Motor neuron (in vitro differentiated cells): ENCODE measurements at regions not wholly inside any gene's neighbourhood (a gene's known extent, or its start where the extent isn't known, plus 50 kb on each side); places are given as distances from the start of the nearest gene placed in this dataset.
"Not testable (repeated sequence)": the region's sequence is repeated elsewhere in the genome, so short reads cannot be mapped to it uniquely, and the experiment has no call there.

Source experiments
- ATAC-seq, 8 experiments: fragments of 200-7000 bp; cut with Tn5 transposase; replicated peaks in 6 of 8; 2 replicates each; pipeline ENCODE4 v1.8.0; 2021; ENCODE audit warnings: mild to moderate bottlenecking in 8 of 8, moderate library complexity in 8 of 8
- H3K27ac ChIP-seq, 2 donors: fragments of 250-450 bp; sonication (Bioruptor Pico); 2 replicates each; pipeline ENCODE4 v1.9.0; 2021; ENCODE audit warnings: antibody characterized with exemption in 2 of 2, mild to moderate bottlenecking in 2 of 2, moderate library complexity in 1 of 2
- H3K4me1 ChIP-seq, 2 donors: fragments of 250-450 bp; sonication (Bioruptor Pico); replicated peaks in 1 of 2; 2 replicates each; pipeline ENCODE4 v1.6.1; 2021; ENCODE audit warnings: antibody characterized with exemption in 2 of 2, mild to moderate bottlenecking in 2 of 2, moderate library complexity in 1 of 2
- H3K4me3 ChIP-seq, 5 donors: fragments of 250-450 bp; sonication (Bioruptor Pico); 2 replicates each; pipeline ENCODE4 v1.9.0; 2021; ENCODE audit warnings: antibody characterized with exemption in 5 of 5, mild to moderate bottlenecking in 5 of 5, moderate library complexity in 4 of 5
- WGBS, 10 experiments: fragments of 450-650 bp; shearing (Covaris generic); methylation state at CpG; one replicate each; pipeline ENCODE4 v1.0.0; 2022; 5-methylcytosine and 5-hydroxymethylcytosine counted together
- in situ Hi-C, 9 experiments: fragments of 400-800 bp; cut with MboI; loops; one replicate each; pipeline ENCODE4 v1.15.0; 2021; ENCODE audit warnings: low sequenced_read_pairs in 9 of 9, low pct_unique_long_range_greater_than_20kb in 2 of 9; ENCODE audit not compliant: unreplicated experiment in 9 of 9

DNA sequence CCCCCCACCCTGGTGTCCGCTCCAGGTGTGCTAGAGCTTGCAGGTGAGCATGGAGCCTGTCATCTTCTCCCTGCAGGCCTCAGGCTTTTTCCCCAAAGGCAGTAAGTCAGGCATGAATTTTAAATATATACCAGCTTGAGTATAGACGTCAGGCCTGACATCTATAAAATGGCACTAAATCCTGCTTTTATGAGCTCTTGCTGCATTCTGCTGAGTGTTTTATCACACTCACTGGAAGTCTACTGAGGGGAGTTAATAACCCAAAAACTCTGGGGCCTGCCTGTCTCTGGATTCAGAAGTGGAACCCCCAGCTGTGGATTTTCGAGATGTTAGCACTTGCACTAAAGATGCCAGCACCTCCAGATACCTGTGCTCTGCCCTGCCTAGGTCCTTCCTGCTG, 133.4 kb upstream of the TOP1 start:
- in situ Hi-C loops: no loop called here
- WGBS, 10 experiments: 43 to 100% (median 100%) methylated on average over 1 of the region's 3 CpGs; no CpG with 5 or more reads in 7 of the 10 experiments
- H3K4me1 ChIP-seq: peaks cover 0 to 6% of the 10 kb centered on the region in 2 donors
- ATAC-seq: no peak
- no peak overlapping the region for H3K4me3 ChIP-seq
- no peak overlapping the region for H3K27ac ChIP-seq

DNA sequence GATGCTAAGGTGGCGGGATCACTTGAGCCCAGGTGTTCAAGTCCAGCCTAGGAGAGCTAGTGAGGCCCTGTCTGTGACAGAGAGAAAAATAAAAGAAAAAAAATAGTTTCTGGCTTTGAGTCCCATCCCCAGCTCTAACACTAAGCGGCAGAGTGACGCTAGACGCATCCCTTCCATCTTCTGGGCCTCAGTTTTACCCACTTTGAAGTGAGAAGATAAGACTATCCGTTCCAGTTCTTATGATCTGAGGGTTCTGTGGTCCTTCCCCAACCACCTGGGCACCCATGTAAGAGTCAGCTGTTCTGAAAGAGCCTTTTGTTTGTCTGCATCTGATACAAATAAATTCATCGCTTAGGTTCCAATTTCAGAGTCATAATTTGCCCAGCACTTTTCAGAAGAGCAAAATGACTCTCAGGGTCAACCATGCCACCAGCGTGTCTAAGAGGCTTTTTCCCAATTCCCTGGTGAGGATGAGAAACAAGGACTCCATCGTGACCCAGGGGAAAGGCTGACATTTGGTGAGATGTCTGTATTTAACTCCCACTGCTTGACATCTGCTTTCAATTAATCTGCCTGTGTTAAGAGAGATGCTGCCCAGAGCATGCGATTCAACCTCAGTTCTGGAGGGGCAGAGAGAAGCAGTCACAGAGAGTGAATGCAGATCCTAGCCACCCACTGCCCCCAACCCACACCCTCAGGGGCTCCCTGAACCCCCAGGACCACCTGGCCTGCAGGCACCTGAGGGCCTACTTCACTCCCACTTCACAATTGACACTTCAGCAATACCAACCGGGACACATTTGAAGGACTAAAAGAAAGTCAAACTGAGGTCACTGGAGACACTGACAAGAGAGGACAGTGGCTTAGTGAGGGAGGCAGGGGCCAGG, 131.6 kb upstream of the TOP1 start:
- ATAC-seq: peak in 3 of 8 experiments; percentile 66 to 70 (median 68)
- in situ Hi-C loops: no loop called here

DNA sequence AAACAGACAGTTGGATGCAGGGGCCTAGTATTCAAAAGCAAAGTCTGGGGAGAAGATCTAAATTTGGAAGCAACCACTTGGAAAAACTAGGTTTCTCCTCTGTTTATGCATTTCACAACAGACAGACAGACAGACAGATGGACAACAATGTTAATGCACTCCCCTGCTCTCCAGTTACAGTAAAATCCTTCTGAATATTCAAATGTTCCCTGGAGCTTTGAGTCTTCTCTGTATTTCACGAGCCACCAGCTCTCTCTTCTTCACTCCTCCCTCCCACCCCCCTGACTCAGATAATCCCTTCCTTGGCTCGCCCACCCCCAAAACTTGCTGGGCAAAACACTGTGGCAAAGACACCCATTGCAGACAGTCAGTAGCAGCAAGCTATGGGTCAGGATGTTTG, 129.3 kb upstream of the TOP1 start:
- in situ Hi-C loops: no loop called here
- Histone ChIP-seq H3K27ac (no peak overlapping the region), H3K4me1 (peaks cover 0 to 6% of the 10 kb centered on the region in 2 donors), H3K4me3 (no peak overlapping the region)
- ATAC-seq: peak in 3 of 8 experiments; percentile 86 to 96 (median 96)
- WGBS, 10 experiments: 17 to 57% methylated on average over 1 of the region's 2 CpGs; no CpG with 5 or more reads in 8 of the 10 experiments

More for the DNA sequence above, 131.6 kb upstream of the TOP1 start:
- 0 to 93% (median 80%) methylated on average over 1 to 7 of the region's 10 CpGs for WGBS, 10 experiments
- Histone ChIP-seq H3K4me3 (no peak overlapping the region), H3K4me1 (peaks cover 0 to 6% of the 10 kb centered on the region in 2 donors), H3K27ac (no peak overlapping the region)

DNA sequence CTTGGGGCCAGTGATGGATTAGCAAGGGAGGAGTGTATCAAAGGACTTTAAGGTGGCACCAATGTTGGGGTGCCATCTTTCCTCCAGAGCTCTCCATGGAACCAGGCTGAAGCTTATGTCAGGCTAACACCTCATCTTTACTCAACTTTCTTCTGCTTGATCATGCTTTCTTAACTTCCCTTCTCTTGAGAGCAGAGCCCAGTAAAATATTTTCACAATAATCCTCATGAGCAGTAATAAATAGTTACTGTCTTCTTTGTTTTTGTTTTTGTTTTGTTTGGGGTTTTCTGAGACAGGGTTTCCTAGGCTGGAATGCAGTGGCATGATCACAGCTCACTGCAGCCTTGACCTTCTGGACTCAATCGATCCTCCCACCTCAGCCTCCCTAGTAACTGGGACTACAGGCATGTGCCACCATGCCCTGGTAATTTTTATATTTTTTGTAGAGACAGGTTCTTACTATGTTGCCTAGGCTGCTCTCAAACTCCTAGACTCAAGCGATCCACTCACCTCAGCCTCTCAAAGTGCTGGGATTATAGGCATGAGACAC, 127.9 kb upstream of the TOP1 start:
- Histone ChIP-seq H3K4me1 (peaks cover 0 to 6% of the 10 kb centered on the region in 2 donors), H3K27ac (no peak overlapping the region), H3K4me3 (no peak overlapping the region)
- WGBS, 10 experiments: 14 to 100% (median 79%) methylated on average over 1 to 2 of the region's 2 CpGs; no CpG with 5 or more reads in 2 of the 10 experiments
- ATAC-seq: no peak
- in situ Hi-C loops: no loop called here

- in situ Hi-C loops: no loop called here
- no peak for ATAC-seq
- Histone ChIP-seq H3K27ac (no peak overlapping the region), H3K4me3 (no peak overlapping the region), H3K4me1 (no peaks in the 10 kb centered on the region)
- WGBS, 10 experiments: 0 to 100% (median 33%) methylated on average over 1 of the region's 1 CpG; no CpG with 5 or more reads in 5 of the 10 experiments
Measured at GRCh38 chr20:40902661-40903060, 126.0 kb upstream of the TOP1 start.

DNA sequence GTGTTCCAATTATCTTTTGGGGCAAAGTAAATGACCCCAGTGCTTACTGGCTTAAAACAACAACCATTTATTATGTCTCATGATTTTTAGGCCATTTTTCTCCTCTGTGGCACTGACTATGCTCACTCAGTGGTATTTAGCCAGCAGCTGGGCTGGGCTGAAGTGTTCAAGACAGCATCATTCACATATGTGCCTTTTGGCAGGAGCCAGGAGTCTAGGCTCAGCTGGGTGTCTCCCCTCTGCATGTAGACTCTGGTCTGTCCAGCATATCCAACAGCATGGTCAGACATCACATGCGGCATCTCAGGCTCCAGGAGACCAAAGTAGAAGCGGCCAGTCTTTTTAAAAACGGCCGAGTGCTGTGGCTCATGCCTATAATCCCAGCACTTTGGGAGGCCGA, 120.3 kb upstream of the TOP1 start:
- H3K4me3 ChIP-seq: no peak overlapping the region
- no peaks in the 10 kb centered on the region for H3K4me1 ChIP-seq
- WGBS, 10 experiments: 20 to 100% (median 97%) methylated on average over 1 to 3 of the region's 5 CpGs; no CpG with 5 or more reads in 6 of the 10 experiments
- ATAC-seq: peak in 3 of 8 experiments; percentile 55 to 100 (median 99)
- in situ Hi-C loops: no loop called here
- no peak overlapping the region for H3K27ac ChIP-seq

- H3K4me3 ChIP-seq, in situ Hi-C loops, H3K27ac ChIP-seq, ATAC-seq, H3K4me1 ChIP-seq: not testable (repeated sequence)
- WGBS, 10 experiments: 40 to 100% (median 82%) methylated on average over 1 to 10 of the region's 16 CpGs; no CpG with 5 or more reads in 4 of the 10 experiments
Measured at GRCh38 chr20:40909489-40909888, 119.1 kb upstream of the TOP1 start.

DNA sequence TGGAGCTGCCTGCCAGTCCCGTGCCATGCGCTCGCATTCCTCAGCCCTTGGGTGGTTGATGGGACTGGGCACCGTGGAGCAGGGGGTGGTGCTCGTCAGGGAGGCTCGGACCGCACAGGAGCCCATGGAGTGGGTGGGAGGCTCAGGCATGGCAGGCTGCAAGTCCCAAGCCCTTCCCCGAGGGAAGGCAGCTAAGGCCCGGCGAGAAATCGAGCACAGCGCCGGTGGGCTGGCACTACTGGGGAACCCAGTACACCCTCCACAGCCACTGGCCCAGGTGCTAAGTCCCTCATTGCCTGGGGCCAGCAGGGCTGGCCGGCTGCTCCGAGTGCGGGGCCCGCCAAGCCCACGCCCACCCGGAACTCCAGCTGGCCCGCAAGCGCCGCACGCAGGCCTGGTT, 118.2 kb upstream of the TOP1 start:
- ATAC-seq, in situ Hi-C loops: not testable (repeated sequence)

GRCh38 chr20:40911152-40911551, 117.5 kb upstream of the TOP1 start:
- in situ Hi-C loops, H3K4me1 ChIP-seq, H3K4me3 ChIP-seq, ATAC-seq, H3K27ac ChIP-seq: not testable (repeated sequence)
- 95 to 100% methylated on average over 3 to 12 of the region's 27 CpGs; no CpG with 5 or more reads in 8 of the 10 experiments for WGBS, 10 experiments

More for the DNA sequence above, 118.2 kb upstream of the TOP1 start:
- not testable (repeated sequence) for H3K4me1 ChIP-seq, H3K27ac ChIP-seq, H3K4me3 ChIP-seq
- 100% methylated on average over 6 of the region's 23 CpGs; no CpG with 5 or more reads in 9 of the 10 experiments for WGBS, 10 experiments

GRCh38 chr20:40913224-40914185, 115.1 kb upstream of the TOP1 start:
- in situ Hi-C loops: no loop called here
- peak in 2 of 8 experiments; percentile 89 to 92 for ATAC-seq
- Histone ChIP-seq H3K4me1 (no peaks in the 10 kb centered on the region), H3K4me3 (no peak overlapping the region), H3K27ac (no peak overlapping the region)
- WGBS, 10 experiments: 33 to 100% (median 83%) methylated on average over 1 to 17 of the region's 34 CpGs

DNA sequence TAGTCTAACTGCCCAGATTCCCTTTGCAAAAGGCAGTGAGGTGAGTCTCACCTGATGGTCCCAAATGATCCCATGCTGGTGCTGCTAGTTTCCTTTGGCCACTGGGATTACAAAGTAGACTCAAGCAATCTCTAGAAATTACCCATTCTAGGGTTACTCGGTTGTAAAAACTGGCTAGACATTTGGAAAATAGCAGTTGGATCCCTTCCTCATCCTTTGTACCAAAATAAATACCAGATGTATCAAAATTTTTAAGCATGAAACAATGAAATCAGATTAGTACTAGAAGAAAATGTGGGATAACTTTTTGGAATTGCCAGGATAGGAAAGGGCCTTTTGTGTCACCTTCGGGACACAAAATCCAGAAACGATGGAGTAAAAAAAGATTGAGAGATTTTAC, 112.9 kb upstream of the TOP1 start:
- Histone ChIP-seq H3K4me3 (no peak overlapping the region), H3K4me1 (no peaks in the 10 kb centered on the region), H3K27ac (no peak overlapping the region)
- in situ Hi-C loops: no loop called here
- 15 to 100% (median 85%) methylated on average over 1 to 3 of the region's 3 CpGs for WGBS, 10 experiments
- no peak for ATAC-seq

DNA sequence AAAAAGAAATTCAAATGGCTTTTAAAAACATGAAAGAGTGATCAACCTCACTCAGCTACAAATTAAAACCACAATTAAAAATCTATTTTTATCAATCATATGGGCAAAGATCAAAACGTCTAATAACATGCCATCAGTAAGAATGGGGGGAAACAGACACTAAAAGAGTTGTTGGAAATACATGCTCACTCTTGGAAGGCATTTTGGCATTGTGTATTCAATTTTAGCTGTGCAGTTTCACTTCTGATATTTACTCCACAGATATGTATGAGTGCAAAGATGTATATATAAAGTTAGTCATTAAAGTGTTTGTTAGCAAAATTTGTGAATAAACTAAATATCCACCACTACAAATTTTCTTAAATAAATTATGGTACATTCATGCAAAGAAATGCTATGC, 112.3 kb upstream of the TOP1 start:
- ATAC-seq: no peak
- Histone ChIP-seq H3K27ac (no peak overlapping the region), H3K4me3 (no peak overlapping the region), H3K4me1 (no peaks in the 10 kb centered on the region)
- WGBS, 10 experiments: 0 to 50% (median 23%) methylated on average over 1 of the region's 1 CpG; no CpG with 5 or more reads in 2 of the 10 experiments
- in situ Hi-C loops: no loop called here
